Raji (cell line): ENCODE measurements at regions not wholly inside any gene's neighbourhood (a gene's known extent, or its start where the extent isn't known, plus 50 kb on each side); places are given as distances from the start of the nearest gene placed in this dataset.

Experiments
- POLR2A ChIP-seq: IDR thresholded peaks from 2 replicates; pipeline ENCODE4 v1.6.1; 2011; ENCODE audit warnings: low read depth, low read length, control low read depth; ENCODE audit not compliant: insufficient read depth

DNA sequence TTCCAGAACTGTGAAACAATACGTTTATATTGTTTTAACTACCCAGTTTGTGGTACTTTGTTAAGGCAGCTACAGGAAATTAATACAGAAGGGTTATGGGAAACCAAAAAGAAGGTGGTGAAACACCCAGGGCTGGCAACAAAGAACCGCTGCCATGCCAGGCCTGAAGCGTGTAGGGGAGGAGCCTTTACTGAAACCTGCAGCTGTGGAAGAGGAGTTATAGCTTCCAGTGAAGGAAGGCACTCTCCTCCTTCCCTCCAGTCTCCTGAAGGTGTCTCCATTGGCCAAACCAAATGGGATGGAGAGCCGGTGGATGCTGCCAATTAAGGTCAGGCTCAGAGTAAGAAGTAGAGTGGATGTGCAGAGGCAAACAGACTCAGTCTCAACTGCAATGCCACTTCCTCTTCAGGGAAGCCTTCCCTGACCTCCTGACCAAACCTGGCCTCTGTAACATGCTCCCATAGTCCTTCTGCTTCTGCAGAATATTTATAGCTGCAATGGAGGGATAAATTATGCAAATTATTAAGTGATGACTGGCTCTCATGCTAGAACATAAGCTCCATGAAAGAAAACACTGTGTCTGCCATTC is 168.3 kb downstream of the DAD1 start:
- TF ChIP-seq POLR2A, result no peak

GRCh38 chr14:22419620-22420019 is 169.4 kb downstream of the DAD1 start:
- TF ChIP-seq POLR2A, result no peak

DNA sequence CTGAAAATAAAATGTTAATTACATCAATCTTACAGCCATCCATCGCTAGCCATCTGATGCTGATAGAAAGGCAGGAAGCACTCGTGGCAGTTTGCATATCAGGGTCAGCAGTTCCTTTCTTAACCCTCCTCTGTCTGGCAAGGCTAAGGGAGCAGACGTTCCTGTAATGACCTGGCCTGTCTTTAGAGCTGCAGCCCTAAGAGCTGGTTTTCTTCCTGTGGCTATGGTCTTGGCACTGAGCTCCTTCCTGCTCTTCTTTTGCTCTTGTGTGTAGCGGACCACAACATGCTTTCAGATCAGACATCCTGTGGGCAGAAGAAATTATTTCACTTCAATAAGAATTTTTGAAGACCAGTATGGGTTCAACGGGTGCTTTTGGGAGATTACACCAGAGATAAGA is 170.4 kb downstream of the DAD1 start:
- 0 out of 2 replicates have a peak, but pooled peaks have one; percentile 23 for TF ChIP-seq POLR2A

- no peak for TF ChIP-seq POLR2A
These were observed 171.1 kb downstream of the DAD1 start for GRCh38 chr14:22417914-22418313.

DNA sequence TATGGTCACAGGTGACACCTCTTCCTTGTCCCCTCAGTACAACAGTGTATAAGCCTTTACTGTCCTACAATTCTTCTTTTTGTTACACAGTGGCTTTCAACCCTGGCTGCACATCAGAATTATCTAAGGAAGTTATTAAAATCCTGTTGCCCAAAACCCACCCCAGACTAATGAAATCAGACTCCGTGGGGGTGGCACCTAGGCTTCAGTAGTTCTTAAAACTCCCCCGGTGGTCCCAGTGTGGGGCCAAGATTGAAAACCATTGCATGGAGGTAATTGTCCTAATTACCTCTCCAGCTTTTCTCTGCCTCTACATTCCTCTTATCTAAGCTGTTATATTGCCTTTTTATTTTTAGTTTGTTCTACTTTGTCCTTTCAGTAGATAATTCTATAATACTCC is 172.8 kb downstream of the DAD1 start:
- no peak for TF ChIP-seq POLR2A

DNA sequence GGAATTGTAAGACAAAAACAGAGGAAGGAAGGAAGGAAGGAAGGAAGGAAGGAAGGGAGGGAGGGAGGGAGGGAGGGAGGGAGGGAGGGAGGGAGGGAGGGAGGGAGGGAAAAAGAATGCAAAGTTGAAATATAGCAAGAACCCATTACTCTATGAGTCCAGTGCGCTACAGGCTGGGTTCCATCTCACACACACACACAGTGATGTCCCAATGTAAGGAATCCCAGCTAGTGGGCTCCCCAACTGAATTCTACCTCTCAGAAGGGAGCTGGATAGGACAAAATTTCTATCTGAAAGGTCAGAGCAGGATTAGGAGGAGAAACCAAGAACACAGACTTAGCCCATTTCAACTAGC is 173.4 kb downstream of the DAD1 start:
- TF ChIP-seq POLR2A, result no peak

- TF ChIP-seq POLR2A, result no peak
These were observed 174.0 kb downstream of the DAD1 start for GRCh38 chr14:22414876-22415604.

- TF ChIP-seq POLR2A, result no peak
These were observed 176.1 kb downstream of the DAD1 start for GRCh38 chr14:22412926-22413411.

DNA sequence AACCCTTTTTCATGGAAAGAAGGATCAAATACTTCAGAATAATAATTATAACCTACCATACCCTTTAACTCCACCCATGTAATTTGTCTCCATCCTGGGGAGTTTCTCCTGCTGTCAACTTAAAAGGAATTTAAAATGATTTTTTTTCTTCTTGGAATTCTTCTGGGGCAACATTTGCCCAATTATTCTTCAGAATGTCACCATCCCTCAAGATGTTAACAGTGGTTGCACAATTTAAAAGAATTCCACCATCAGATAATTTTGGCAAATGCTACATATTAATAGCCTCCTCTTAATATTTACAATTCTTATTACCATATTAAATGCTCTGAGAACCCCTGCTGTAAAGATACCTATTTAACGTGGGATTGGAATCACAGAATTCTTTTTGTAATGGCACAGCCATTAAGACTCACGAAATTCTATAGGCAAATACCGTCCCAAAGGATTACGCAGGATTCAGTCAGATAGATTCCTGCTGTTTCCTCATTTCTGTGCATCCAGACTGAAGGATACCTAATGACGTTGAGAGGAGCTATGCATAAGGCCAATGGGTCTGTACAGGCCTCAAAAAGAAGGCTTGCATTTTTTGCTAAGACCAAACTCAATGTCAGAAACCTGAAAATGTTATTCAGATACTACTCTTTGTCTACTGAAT is 177.5 kb downstream of the DAD1 start:
- no peak for TF ChIP-seq POLR2A

- no peak for TF ChIP-seq POLR2A
These were observed 178.5 kb downstream of the DAD1 start for GRCh38 chr14:22410497-22410896.

- TF ChIP-seq POLR2A, result no peak
These were observed 180.0 kb downstream of the DAD1 start for GRCh38 chr14:22409006-22409405.

DNA sequence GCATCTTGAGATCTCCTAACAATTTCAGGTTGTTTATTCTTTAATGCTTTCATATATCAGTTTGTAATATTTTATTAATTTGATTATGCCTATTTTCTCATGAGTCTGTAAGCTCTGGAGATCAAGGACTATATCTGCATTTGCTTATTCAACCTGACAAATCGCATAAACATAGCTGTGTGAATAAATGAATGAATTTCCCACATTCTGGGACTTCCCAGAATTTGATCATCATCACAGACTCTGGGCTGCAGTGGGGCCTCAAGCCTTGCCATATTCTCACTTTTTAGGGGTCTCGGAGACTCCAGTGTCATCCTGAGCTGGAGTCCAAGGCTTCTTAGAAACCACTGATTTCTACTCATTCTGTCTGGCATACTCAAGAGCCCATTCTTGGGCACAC is 180.5 kb downstream of the DAD1 start:
- no peak for TF ChIP-seq POLR2A

- TF ChIP-seq POLR2A, result no peak
These were observed 182.0 kb downstream of the DAD1 start for GRCh38 chr14:22407033-22407432.

GRCh38 chr14:22405201-22405600 is 183.8 kb downstream of the DAD1 start:
- no peak for TF ChIP-seq POLR2A

GRCh38 chr14:22403296-22403695 is 185.7 kb downstream of the DAD1 start:
- TF ChIP-seq POLR2A, result no peak

DNA sequence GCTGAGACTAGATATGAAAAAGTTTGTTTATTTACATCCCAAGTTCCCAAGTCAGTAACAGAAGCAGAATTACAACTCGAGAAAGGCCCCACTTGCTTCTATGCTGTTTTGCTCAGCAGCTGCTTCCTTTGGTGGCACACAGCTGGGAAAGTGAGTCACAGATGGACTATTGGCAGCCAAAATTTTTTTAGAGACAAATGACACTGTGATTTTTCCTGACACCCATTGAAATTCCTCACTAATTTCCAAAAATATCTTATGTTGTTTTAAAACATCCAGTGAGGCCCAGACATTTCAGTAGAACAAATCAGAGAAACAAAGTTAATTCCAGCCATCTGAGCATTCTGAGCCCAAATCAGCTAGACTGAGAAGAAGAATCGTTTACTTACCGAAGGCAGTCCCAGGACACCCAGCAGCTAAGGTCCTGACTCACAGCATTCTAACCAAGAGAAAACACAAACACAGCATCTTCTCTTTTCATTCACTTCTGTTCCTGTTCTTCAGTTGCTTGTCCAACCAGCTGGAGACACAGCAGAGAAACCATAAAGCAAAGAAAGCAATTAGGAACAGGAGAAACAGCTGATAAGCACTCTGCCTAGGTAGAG is 188.3 kb downstream of the DAD1 start:
- no peak for TF ChIP-seq POLR2A
